Stimulated activated CD4-positive, alpha-beta T cell treated with anti-CD3 and anti-CD28 coated beads, Interleukin-2, amount 100 ng/mL, for 48 hours (primary cell): ENCODE measurements at regions not wholly inside any gene's neighbourhood (a gene's known extent, or its start where the extent isn't known, plus 50 kb on each side); places are given as distances from the start of the nearest gene placed in this dataset.
"Not testable (repeated sequence)": the region's sequence is repeated elsewhere in the genome, so short reads cannot be mapped to it uniquely, and the experiment has no call there.

Source experiments
- DNase-seq, 2 donors: peaks; one replicate each; pipeline ENCODE4 v3.0.0-alpha.2; 2020

- not testable (repeated sequence) for DNase-seq
Measured at GRCh38 chr7:32816409-32816948, 75.1 kb downstream of the KBTBD2 start.

GRCh38 chr7:32814779-32815178, 76.8 kb downstream of the KBTBD2 start:
- not testable (repeated sequence) for DNase-seq

- no peak for DNase-seq
Measured at GRCh38 chr7:32809871-32810270, 81.7 kb downstream of the KBTBD2 start.

GRCh38 chr7:32809347-32809746, 82.2 kb downstream of the KBTBD2 start:
- no peak for DNase-seq

GRCh38 chr7:32803406-32804141, 88.0 kb downstream of the KBTBD2 start:
- no peak for DNase-seq

- no peak for DNase-seq
Measured at GRCh38 chr7:32802305-32802910, 89.2 kb downstream of the KBTBD2 start.

GRCh38 chr7:32793053-32793452, 98.5 kb downstream of the KBTBD2 start:
- DNase-seq: not testable (repeated sequence)

GRCh38 chr7:32790766-32791430, 100.7 kb downstream of the KBTBD2 start:
- DNase-seq: not testable (repeated sequence)

GRCh38 chr7:32789266-32789665, 102.3 kb downstream of the KBTBD2 start:
- DNase-seq: not testable (repeated sequence)

- not testable (repeated sequence) for DNase-seq
Measured at GRCh38 chr7:32788174-32788573, 103.4 kb downstream of the KBTBD2 start.

- not testable (repeated sequence) for DNase-seq
Measured at GRCh38 chr7:32785365-32785944, 106.1 kb downstream of the KBTBD2 start.

- not testable (repeated sequence) for DNase-seq
Measured at GRCh38 chr7:32779895-32780294, 111.7 kb downstream of the KBTBD2 start.

GRCh38 chr7:32779167-32779566, 112.4 kb downstream of the KBTBD2 start:
- DNase-seq: no peak

GRCh38 chr7:32777041-32777666, 114.4 kb downstream of the KBTBD2 start:
- DNase-seq: not testable (repeated sequence)

GRCh38 chr7:32776318-32776717, 115.2 kb downstream of the KBTBD2 start:
- DNase-seq: not testable (repeated sequence)

GRCh38 chr7:32775809-32776208, 115.8 kb downstream of the KBTBD2 start:
- DNase-seq: not testable (repeated sequence)

- DNase-seq: no peak
Measured at GRCh38 chr7:32774541-32774951, 117.0 kb downstream of the KBTBD2 start.

GRCh38 chr7:32768866-32769510, 122.6 kb downstream of the KBTBD2 start:
- DNase-seq: not testable (repeated sequence)

GRCh38 chr7:32768338-32768737, 123.2 kb downstream of the KBTBD2 start:
- not testable (repeated sequence) for DNase-seq

GRCh38 chr7:32765649-32766251, 125.8 kb downstream of the KBTBD2 start:
- not testable (repeated sequence) for DNase-seq

- DNase-seq: no peak
Measured at GRCh38 chr7:32765185-32765584, 126.4 kb downstream of the KBTBD2 start.

GRCh38 chr7:32762925-32763293, 128.7 kb downstream of the KBTBD2 start:
- DNase-seq: no peak
